Hippocampal formation (tissue), 2 donors: ENCODE measurements at regions not wholly inside any gene's neighbourhood (a gene's known extent, or its start where the extent isn't known, plus 50 kb on each side); places are given as distances from the start of the nearest gene placed in this dataset.
A peak's percentile ranks its signal among the peaks of the same experiment; 100 is the strongest.

Source experiments
- DNase-seq, 2 donors: peaks; one replicate each; lab custom pipeline; 2025; lab: John Stamatoyannopoulos, UW

GRCh38 chr3:24641628-24642027 is 147.0 kb upstream of the THRB start:
- DNase-seq = no peak

- DNase-seq = peak in 1 of 2 donors; percentile 0
Observed at GRCh38 chr3:24645047-24645446, 150.4 kb upstream of the THRB start.

GRCh38 chr3:24646790-24647189 is 152.1 kb upstream of the THRB start:
- DNase-seq = no peak

GRCh38 chr3:24648063-24648462 is 153.4 kb upstream of the THRB start:
- no peak for DNase-seq

GRCh38 chr3:24650839-24651238 is 156.2 kb upstream of the THRB start:
- DNase-seq = no peak

- no peak for DNase-seq
Observed at GRCh38 chr3:24657870-24658510, 163.3 kb upstream of the THRB start.

- DNase-seq = no peak
Observed at GRCh38 chr3:24661175-24661584, 166.5 kb upstream of the THRB start.

GRCh38 chr3:24662449-24663345 is 168.0 kb upstream of the THRB start:
- DNase-seq = no peak

- no peak for DNase-seq
Observed at GRCh38 chr3:24663406-24663805, 168.8 kb upstream of the THRB start.

GRCh38 chr3:24668039-24668438 is 173.4 kb upstream of the THRB start:
- no peak for DNase-seq

GRCh38 chr3:24670871-24671270 is 176.2 kb upstream of the THRB start:
- no peak for DNase-seq

- DNase-seq = no peak
Observed at GRCh38 chr3:24673596-24673995, 178.9 kb upstream of the THRB start.

GRCh38 chr3:24674261-24674660 is 179.6 kb upstream of the THRB start:
- no peak for DNase-seq

- DNase-seq = no peak
Observed at GRCh38 chr3:24678021-24678420, 183.4 kb upstream of the THRB start.

GRCh38 chr3:24678421-24678865 is 183.8 kb upstream of the THRB start:
- DNase-seq = no peak

- no peak for DNase-seq
Observed at GRCh38 chr3:24679429-24679828, 184.8 kb upstream of the THRB start.

- DNase-seq = peak; percentile 5 to 38
Observed at GRCh38 chr3:24680214-24680967, 185.7 kb upstream of the THRB start.

- DNase-seq = no peak
Observed at GRCh38 chr3:24682141-24682547, 187.5 kb upstream of the THRB start.

- no peak for DNase-seq
Observed at GRCh38 chr3:24683090-24683489, 188.4 kb upstream of the THRB start.

- peak in 1 of 2 donors; percentile 34 for DNase-seq
Observed at GRCh38 chr3:24683633-24684384, 189.2 kb upstream of the THRB start.

- no peak for DNase-seq
Observed at GRCh38 chr3:24684506-24685023, 189.9 kb upstream of the THRB start.

GRCh38 chr3:24686808-24687207 is 192.2 kb upstream of the THRB start:
- no peak for DNase-seq
